Neural progenitor cell (in vitro differentiated cells): ENCODE measurements at regions not wholly inside any gene's neighbourhood (a gene's known extent, or its start where the extent isn't known, plus 50 kb on each side); places are given as distances from the start of the nearest gene placed in this dataset.

Experiments
- DNase-seq: peaks from one replicate; pipeline ENCODE4 v3.0.0-alpha.2; 2016; ENCODE audit warnings: low spot score
- H2AFZ ChIP-seq: fragments of 200-600 bp; sonication (generic); replicated peaks from 2 replicates; pipeline ENCODE4 v1.6.1; 2016; ENCODE audit warnings: antibody characterized with exemption
- H3F3A ChIP-seq: fragments of 200-600 bp; sonication (generic); 2 replicates; pipeline ENCODE4 v1.6.1; 2016; ENCODE audit warnings: antibody characterized with exemption, low read depth
- H3K27ac ChIP-seq: fragments of 200-600 bp; sonication (generic); 2 replicates; pipeline ENCODE4 v1.5.1; 2016; ENCODE audit warnings: mild to moderate bottlenecking
- H3K27me3 ChIP-seq: fragments of 200-600 bp; sonication (generic); 2 replicates; pipeline ENCODE4 v1.6.1; 2016; ENCODE audit warnings: mild to moderate bottlenecking, moderate library complexity
- H3K36me3 ChIP-seq: fragments of 200-600 bp; sonication (generic); 2 replicates; pipeline ENCODE4 v1.5.1; 2016
- H3K4me1 ChIP-seq: fragments of 200-600 bp; sonication (generic); 2 replicates; pipeline ENCODE4 v1.6.1; 2016; ENCODE audit warnings: mixed run types
- H3K4me2 ChIP-seq: fragments of 200-600 bp; sonication (generic); 2 replicates; pipeline ENCODE4 v1.6.1; 2016
- H3K4me3 ChIP-seq: fragments of 200-600 bp; sonication (generic); 2 replicates; pipeline ENCODE4 v1.5.1; 2016
- H3K79me2 ChIP-seq: fragments of 200-600 bp; sonication (generic); 2 replicates; pipeline ENCODE4 v1.6.1; 2016; ENCODE audit warnings: low read depth
- H3K9ac ChIP-seq: fragments of 200-600 bp; sonication (generic); 2 replicates; pipeline ENCODE4 v1.6.1; 2016
- H3K9me3 ChIP-seq: fragments of 200-600 bp; sonication (generic); 2 replicates; pipeline ENCODE4 v1.5.1; 2016; ENCODE audit warnings: low read depth
- H4K20me1 ChIP-seq: fragments of 200-600 bp; sonication (generic); 2 replicates; pipeline ENCODE4 v1.6.1; 2016; ENCODE audit warnings: low read depth
- H3K27ac Mint-ChIP-seq: 3 replicates; pipeline ENCODE4 v1.8.0; 2021; ENCODE audit warnings: mixed read lengths
- H3K27me3 Mint-ChIP-seq: 2 replicates; pipeline ENCODE4 v1.8.0; 2022; ENCODE audit warnings: low read depth, mild to moderate bottlenecking, inconsistent platforms, moderate library complexity, mixed read lengths; ENCODE audit not compliant: insufficient read depth
- H3K36me3 Mint-ChIP-seq: 3 replicates; pipeline ENCODE4 v1.8.0; 2021; ENCODE audit warnings: mixed read lengths
- H3K4me1 Mint-ChIP-seq: 3 replicates; pipeline ENCODE4 v1.8.0; 2021; ENCODE audit warnings: mixed read lengths
- H3K4me3 Mint-ChIP-seq: 3 replicates; pipeline ENCODE4 v1.8.0; 2021; ENCODE audit warnings: mild to moderate bottlenecking, moderate library complexity, mixed read lengths
- H3K9me3 Mint-ChIP-seq: 3 replicates; pipeline ENCODE4 v1.8.0; 2020; ENCODE audit warnings: mixed read lengths
- EZH2 ChIP-seq: fragments of 200-600 bp; sonication (generic); IDR thresholded peaks from 2 replicates; pipeline ENCODE4 v1.6.1; 2017; ENCODE audit warnings: antibody characterized with exemption, mild to moderate bottlenecking, moderate library complexity
- EZH2phosphoT487 ChIP-seq: fragments of 200-600 bp; sonication (generic); IDR thresholded peaks from 2 replicates; pipeline ENCODE4 v1.6.1; 2017; ENCODE audit warnings: antibody characterized with exemption
- TF ChIP-seq, protein P1 (sequence below): fragments of 200-600 bp; sonication (generic); IDR thresholded peaks from 2 replicates; pipeline ENCODE4 v1.5.1; 2017; ENCODE audit warnings: antibody characterized with exemption, mild to moderate bottlenecking

- Histone ChIP-seq H3K9ac (no peak overlapping the region), H3K9me3 (no peaks in the 10 kb centered on the region), H4K20me1 (no peaks in the 10 kb centered on the region), H3K4me1 (peaks cover 7% of the 10 kb centered on the region), H3K27ac (no peak overlapping the region), H3K79me2 (no peaks in the 10 kb centered on the region), H3K36me3 (no peaks in the 10 kb centered on the region), H3K4me2 (no peak overlapping the region), H3K27me3 (no peaks in the 10 kb centered on the region), H3F3A (peaks cover 3% of the 10 kb centered on the region), H2AFZ (peak overlapping the region; percentile 27), H3K4me3 (no peak overlapping the region)
- Mint-ChIP-seq H3K4me1 (peaks cover 10% of the 10 kb centered on the region), H3K4me3 (no peak overlapping the region), H3K9me3 (peaks cover 3% of the 10 kb centered on the region), H3K27me3 (no peaks in the 10 kb centered on the region), H3K36me3 (no peaks in the 10 kb centered on the region), H3K27ac (no peak overlapping the region)
- peak; percentile 63 for DNase-seq
- TF ChIP-seq EZH2phosphoT487: no peak
- TF ChIP-seq EZH2: no peak
- TF ChIP-seq, protein P1, sequence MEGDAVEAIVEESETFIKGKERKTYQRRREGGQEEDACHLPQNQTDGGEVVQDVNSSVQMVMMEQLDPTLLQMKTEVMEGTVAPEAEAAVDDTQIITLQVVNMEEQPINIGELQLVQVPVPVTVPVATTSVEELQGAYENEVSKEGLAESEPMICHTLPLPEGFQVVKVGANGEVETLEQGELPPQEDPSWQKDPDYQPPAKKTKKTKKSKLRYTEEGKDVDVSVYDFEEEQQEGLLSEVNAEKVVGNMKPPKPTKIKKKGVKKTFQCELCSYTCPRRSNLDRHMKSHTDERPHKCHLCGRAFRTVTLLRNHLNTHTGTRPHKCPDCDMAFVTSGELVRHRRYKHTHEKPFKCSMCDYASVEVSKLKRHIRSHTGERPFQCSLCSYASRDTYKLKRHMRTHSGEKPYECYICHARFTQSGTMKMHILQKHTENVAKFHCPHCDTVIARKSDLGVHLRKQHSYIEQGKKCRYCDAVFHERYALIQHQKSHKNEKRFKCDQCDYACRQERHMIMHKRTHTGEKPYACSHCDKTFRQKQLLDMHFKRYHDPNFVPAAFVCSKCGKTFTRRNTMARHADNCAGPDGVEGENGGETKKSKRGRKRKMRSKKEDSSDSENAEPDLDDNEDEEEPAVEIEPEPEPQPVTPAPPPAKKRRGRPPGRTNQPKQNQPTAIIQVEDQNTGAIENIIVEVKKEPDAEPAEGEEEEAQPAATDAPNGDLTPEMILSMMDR: no peak
Observed at GRCh38 chr4:56757821-56758411, 63.6 kb downstream of the SPINK2 start.

DNA sequence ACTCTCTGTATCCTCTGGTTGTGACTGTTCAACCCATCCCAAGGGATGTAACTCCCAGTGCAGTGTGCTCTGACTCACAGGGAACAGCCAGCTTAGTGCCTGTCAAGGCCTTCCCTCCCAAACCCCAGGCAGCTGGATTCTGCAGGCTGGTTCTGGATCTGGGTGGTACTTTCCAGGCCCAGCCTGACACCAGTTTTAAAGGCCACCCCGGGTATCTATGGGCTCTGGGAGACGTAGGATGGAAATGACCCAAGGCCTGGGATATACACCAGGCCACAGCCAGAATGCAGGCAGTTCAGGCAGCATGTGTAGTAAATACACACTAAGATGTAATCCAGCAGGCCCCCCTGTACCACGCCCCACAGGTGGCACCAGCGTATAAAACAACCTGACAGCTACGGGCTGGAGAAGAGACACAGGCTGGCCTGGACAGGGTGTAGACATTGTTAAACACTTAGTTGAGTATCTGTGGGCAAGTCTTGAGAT, 64.2 kb downstream of the SPINK2 start:
- no peak overlapping the region for H3K27ac ChIP-seq
- peaks cover 5% of the 10 kb centered on the region for H3K9me3 Mint-ChIP-seq
- peaks cover 7% of the 10 kb centered on the region for H3K4me1 ChIP-seq
- DNase-seq: no peak
- no peak overlapping the region for H3K4me3 Mint-ChIP-seq
- H3K9me3 ChIP-seq: no peaks in the 10 kb centered on the region
- H3K27me3 Mint-ChIP-seq: no peaks in the 10 kb centered on the region
- H2AFZ ChIP-seq: no peak overlapping the region
- no peak overlapping the region for H3K4me3 ChIP-seq
- no peaks in the 10 kb centered on the region for H3K36me3 Mint-ChIP-seq
- TF ChIP-seq EZH2phosphoT487: no peak
- TF ChIP-seq, protein P1: no peak
- TF ChIP-seq EZH2: no peak
- H3K27me3 ChIP-seq: no peaks in the 10 kb centered on the region
- no peaks in the 10 kb centered on the region for H3K36me3 ChIP-seq
- no peak overlapping the region for H3K4me2 ChIP-seq
- no peaks in the 10 kb centered on the region for H3K79me2 ChIP-seq
- no peak overlapping the region for H3K27ac Mint-ChIP-seq
- peaks cover 10% of the 10 kb centered on the region for H3K4me1 Mint-ChIP-seq
- H3K9ac ChIP-seq: no peak overlapping the region
- no peaks in the 10 kb centered on the region for H4K20me1 ChIP-seq
- peaks cover 3% of the 10 kb centered on the region for H3F3A ChIP-seq

- no peak overlapping the region for H3K9ac ChIP-seq
- no peaks in the 10 kb centered on the region for H4K20me1 ChIP-seq
- H3K27ac Mint-ChIP-seq: no peak overlapping the region
- H3K9me3 ChIP-seq: no peaks in the 10 kb centered on the region
- no peak overlapping the region for H3K4me2 ChIP-seq
- H3K27ac ChIP-seq: no peak overlapping the region
- H3K27me3 ChIP-seq: no peaks in the 10 kb centered on the region
- TF ChIP-seq EZH2phosphoT487: no peak
- TF ChIP-seq EZH2: no peak
- TF ChIP-seq, protein P1: no peak
- H2AFZ ChIP-seq: no peak overlapping the region
- H3K4me3 ChIP-seq: no peak overlapping the region
- H3K4me1 Mint-ChIP-seq: peaks cover 10% of the 10 kb centered on the region
- DNase-seq: no peak
- H3K4me1 ChIP-seq: peaks cover 12% of the 10 kb centered on the region
- H3K36me3 ChIP-seq: no peaks in the 10 kb centered on the region
- peaks cover 5% of the 10 kb centered on the region for H3K9me3 Mint-ChIP-seq
- H3F3A ChIP-seq: peaks cover 3% of the 10 kb centered on the region
- no peak overlapping the region for H3K4me3 Mint-ChIP-seq
- peaks cover 3% of the 10 kb centered on the region for H3K27me3 Mint-ChIP-seq
- H3K79me2 ChIP-seq: no peaks in the 10 kb centered on the region
- H3K36me3 Mint-ChIP-seq: no peaks in the 10 kb centered on the region
Observed at GRCh38 chr4:56755901-56756300, 65.6 kb downstream of the SPINK2 start.
